ENCODE measurements at regions not wholly inside any gene's neighbourhood (a gene's known extent, or its start where the extent isn't known, plus 50 kb on each side); places are given as distances from the start of the nearest gene placed in this dataset.

- no peaks in the 10 kb centered on the region for H3K27me3 Mint-ChIP-seq
- no peaks in the 10 kb centered on the region for H3K4me1 Mint-ChIP-seq
- H3K36me3 Mint-ChIP-seq (ENCODE audit: low read depth) = no peaks in the 10 kb centered on the region
- no peaks in the 10 kb centered on the region for H3K9me3 ChIP-seq (ENCODE audit: control insufficient read depth, low read length, poor library complexity, severe bottlenecking)
- DNase-seq = no peak
- no peak overlapping the region for H3K27ac Mint-ChIP-seq
- ATAC-seq = no peak
- H3K4me3 Mint-ChIP-seq = no peak overlapping the region
These were observed 524.4 kb downstream of the NSUN3 start for GRCh38 chr3:94587291-94587690.

GRCh38 chr3:94593526-94594150 is 530.8 kb downstream of the NSUN3 start:
- Mint-ChIP-seq H3K27ac (no peak overlapping the region), H3K27me3 (no peaks in the 10 kb centered on the region), H3K36me3 (ENCODE audit: low read depth) (no peaks in the 10 kb centered on the region), H3K4me3 (no peak overlapping the region), H3K4me1 (no peaks in the 10 kb centered on the region)
- DNase-seq = no peak
- ATAC-seq = no peak
- H3K9me3 ChIP-seq (ENCODE audit: control insufficient read depth, low read length, poor library complexity, severe bottlenecking) = no peaks in the 10 kb centered on the region

DNA sequence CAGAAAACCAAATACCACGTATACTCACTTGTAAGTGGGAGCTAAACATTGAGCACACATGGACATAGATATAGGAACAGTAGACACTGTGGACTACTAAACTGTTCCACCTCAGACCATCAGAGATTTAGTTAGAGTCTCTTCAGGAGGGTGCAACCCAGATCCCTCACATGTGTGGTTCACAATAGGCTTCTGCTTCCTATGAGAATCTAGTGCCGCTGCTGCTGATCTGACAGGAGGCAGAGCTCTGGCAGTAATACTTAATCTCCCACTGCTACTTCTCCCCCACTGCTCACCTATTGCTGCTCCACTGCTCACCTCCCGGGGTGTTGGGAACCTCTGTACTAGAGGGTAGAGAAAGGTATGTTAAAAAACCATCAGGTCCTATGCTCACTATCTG is 533.3 kb downstream of the NSUN3 start:
- H3K27me3 Mint-ChIP-seq = no peaks in the 10 kb centered on the region
- ATAC-seq = no peak
- no peak overlapping the region for H3K4me3 Mint-ChIP-seq
- H3K9me3 ChIP-seq (ENCODE audit: control insufficient read depth, low read length, poor library complexity, severe bottlenecking) = no peaks in the 10 kb centered on the region
- no peak overlapping the region for H3K27ac Mint-ChIP-seq
- H3K36me3 Mint-ChIP-seq (ENCODE audit: low read depth) = no peaks in the 10 kb centered on the region
- no peak for DNase-seq
- H3K4me1 Mint-ChIP-seq = no peaks in the 10 kb centered on the region

GRCh38 chr3:94596887-94597566 is 534.2 kb downstream of the NSUN3 start:
- ATAC-seq = no peak
- DNase-seq = no peak
- H3K9me3 ChIP-seq (ENCODE audit: control insufficient read depth, low read length, poor library complexity, severe bottlenecking) = no peaks in the 10 kb centered on the region
- no peaks in the 10 kb centered on the region for H3K27me3 Mint-ChIP-seq
- H3K36me3 Mint-ChIP-seq (ENCODE audit: low read depth) = no peaks in the 10 kb centered on the region
- no peak overlapping the region for H3K4me3 Mint-ChIP-seq
- no peaks in the 10 kb centered on the region for H3K4me1 Mint-ChIP-seq
- no peak overlapping the region for H3K27ac Mint-ChIP-seq

DNA sequence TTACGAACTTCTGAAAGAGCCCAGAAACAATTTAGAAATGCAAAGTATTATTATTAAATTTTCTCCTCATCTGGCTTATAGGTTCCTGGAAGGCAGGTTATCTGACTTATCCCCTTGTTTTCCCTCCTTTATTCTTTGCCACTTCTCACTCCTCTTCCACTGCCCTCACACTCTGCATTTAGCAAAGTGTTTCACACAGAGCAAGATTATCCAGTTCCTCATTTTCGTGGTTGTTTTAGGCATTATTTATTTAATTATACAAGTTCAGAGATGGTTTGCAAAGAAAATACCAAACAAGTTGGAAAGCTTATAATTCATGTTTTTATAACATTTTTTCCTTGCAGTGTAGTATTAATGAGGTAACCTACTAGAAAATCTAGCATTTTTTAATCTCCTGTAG is 544.9 kb downstream of the NSUN3 start:
- H3K4me3 Mint-ChIP-seq = no peak overlapping the region
- ATAC-seq (no peak), DNase-seq (no peak)
- no peaks in the 10 kb centered on the region for H3K9me3 ChIP-seq (ENCODE audit: control insufficient read depth, low read length, poor library complexity, severe bottlenecking)
- no peaks in the 10 kb centered on the region for H3K36me3 Mint-ChIP-seq (ENCODE audit: low read depth)
- no peaks in the 10 kb centered on the region for H3K4me1 Mint-ChIP-seq
- no peak overlapping the region for H3K27ac Mint-ChIP-seq
- H3K27me3 Mint-ChIP-seq = no peaks in the 10 kb centered on the region

- no peak overlapping the region for H3K27ac Mint-ChIP-seq
- ATAC-seq = no peak
- H3K9me3 ChIP-seq (ENCODE audit: control insufficient read depth, low read length, poor library complexity, severe bottlenecking) = no peaks in the 10 kb centered on the region
These were observed 547.0 kb downstream of the NSUN3 start for GRCh38 chr3:94609908-94610307.

GRCh38 chr3:94611596-94611995 is 548.7 kb downstream of the NSUN3 start:
- H3K9me3 ChIP-seq (ENCODE audit: control insufficient read depth, low read length, poor library complexity, severe bottlenecking) = no peaks in the 10 kb centered on the region
- Mint-ChIP-seq H3K27ac (no peak overlapping the region), H3K36me3 (ENCODE audit: low read depth) (no peaks in the 10 kb centered on the region), H3K4me3 (no peak overlapping the region), H3K4me1 (no peaks in the 10 kb centered on the region), H3K27me3 (no peaks in the 10 kb centered on the region)
- DNase-seq = no peak
- ATAC-seq = no peak

More at GRCh38 chr3:94609908-94610307, 547.0 kb downstream of the NSUN3 start:
- H3K36me3 Mint-ChIP-seq (ENCODE audit: low read depth) = no peaks in the 10 kb centered on the region
- no peaks in the 10 kb centered on the region for H3K4me1 Mint-ChIP-seq
- no peaks in the 10 kb centered on the region for H3K27me3 Mint-ChIP-seq
- no peak overlapping the region for H3K4me3 Mint-ChIP-seq
- DNase-seq = no peak

DNA sequence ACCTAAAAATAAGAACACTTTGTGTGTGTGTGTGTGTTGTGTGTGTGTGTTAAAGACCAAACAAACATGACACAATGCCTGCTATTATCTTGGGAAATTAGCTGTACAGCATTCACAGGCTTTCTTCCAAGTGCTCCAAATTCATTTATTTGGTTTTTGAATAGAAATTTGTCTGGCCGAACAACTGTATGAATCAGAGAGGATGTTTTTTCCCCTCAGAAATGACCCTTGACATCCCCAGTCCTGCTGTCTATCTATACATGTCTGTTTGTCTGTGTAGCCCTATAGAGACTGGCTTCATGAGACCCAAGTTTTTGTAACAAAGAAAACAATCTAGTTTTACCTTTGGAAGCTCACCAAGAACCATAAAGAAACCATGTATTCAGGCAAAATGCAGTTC is 549.8 kb downstream of the NSUN3 start:
- Mint-ChIP-seq H3K4me3 (no peak overlapping the region), H3K4me1 (no peaks in the 10 kb centered on the region), H3K27ac (no peak overlapping the region), H3K27me3 (no peaks in the 10 kb centered on the region), H3K36me3 (ENCODE audit: low read depth) (no peaks in the 10 kb centered on the region)
- ATAC-seq = no peak
- H3K9me3 ChIP-seq (ENCODE audit: control insufficient read depth, low read length, poor library complexity, severe bottlenecking) = no peaks in the 10 kb centered on the region
- no peak for DNase-seq

DNA sequence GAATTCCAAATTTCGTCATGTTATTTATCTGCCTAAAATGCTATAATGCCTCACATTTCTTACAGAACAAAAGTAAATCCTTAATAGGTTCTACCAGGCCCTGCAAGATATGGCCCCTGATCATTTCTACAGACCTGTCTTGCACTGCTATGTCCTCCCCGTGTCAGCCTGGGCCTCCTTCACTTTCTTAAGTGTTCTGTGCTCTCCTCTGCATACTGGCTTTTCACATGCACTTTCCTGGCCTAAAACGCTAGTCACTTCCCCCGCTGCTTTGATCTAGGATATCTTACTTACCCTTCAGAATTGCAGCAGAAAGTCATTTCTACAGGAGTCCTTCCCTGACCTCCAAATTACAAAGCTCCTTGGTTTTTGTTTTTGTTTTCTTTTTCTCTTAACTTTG is 551.3 kb downstream of the NSUN3 start:
- DNase-seq (no peak), ATAC-seq (no peak)
- H3K27me3 Mint-ChIP-seq = no peaks in the 10 kb centered on the region
- no peaks in the 10 kb centered on the region for H3K4me1 Mint-ChIP-seq
- H3K36me3 Mint-ChIP-seq (ENCODE audit: low read depth) = no peaks in the 10 kb centered on the region
- H3K27ac Mint-ChIP-seq = no peak overlapping the region
- no peaks in the 10 kb centered on the region for H3K9me3 ChIP-seq (ENCODE audit: control insufficient read depth, low read length, poor library complexity, severe bottlenecking)
- no peak overlapping the region for H3K4me3 Mint-ChIP-seq

DNA sequence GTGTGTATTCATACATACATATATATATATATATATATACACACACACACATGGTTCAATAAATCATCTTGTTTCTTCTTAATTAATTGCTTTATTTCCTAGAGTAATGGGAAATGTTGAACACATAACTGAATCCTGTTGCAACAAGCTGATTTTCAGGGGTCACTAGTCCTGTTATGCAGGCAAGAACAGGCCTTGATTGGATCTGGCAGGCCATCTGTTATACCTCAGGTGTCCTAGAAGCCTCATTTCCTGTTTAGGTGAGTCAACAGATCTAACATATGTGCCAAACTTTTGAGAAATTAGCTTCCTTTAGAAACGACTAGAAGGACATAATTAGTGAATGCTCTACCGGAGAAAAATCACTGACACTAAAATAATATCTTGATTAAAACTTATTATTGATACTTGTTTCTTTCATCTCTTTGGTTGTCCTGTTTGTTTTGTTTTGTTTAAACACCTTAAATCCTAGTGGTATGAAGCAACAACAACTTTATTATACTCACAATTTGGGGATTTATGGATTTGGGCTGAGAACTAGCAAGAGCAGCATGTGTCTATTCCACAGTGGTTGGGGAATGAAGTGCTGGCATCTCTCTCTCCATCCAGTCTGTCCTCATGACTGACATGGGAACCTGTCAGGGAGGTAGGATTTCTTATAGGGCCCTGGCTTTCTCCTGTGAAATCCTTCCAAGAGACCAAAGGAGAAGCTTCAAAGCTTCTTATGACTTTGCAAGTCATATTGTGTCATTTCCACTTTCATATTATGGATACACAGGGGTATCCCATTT is 552.6 kb downstream of the NSUN3 start:
- DNase-seq = no peak
- ATAC-seq = no peak
- Mint-ChIP-seq H3K4me3 (no peak overlapping the region), H3K36me3 (ENCODE audit: low read depth) (no peaks in the 10 kb centered on the region), H3K27me3 (no peaks in the 10 kb centered on the region), H3K27ac (no peak overlapping the region), H3K4me1 (no peaks in the 10 kb centered on the region)
- H3K9me3 ChIP-seq (ENCODE audit: control insufficient read depth, low read length, poor library complexity, severe bottlenecking) = no peaks in the 10 kb centered on the region

- H3K9me3 ChIP-seq (ENCODE audit: control insufficient read depth, low read length, poor library complexity, severe bottlenecking) = no peaks in the 10 kb centered on the region
- H3K4me1 Mint-ChIP-seq = no peaks in the 10 kb centered on the region
- no peaks in the 10 kb centered on the region for H3K36me3 Mint-ChIP-seq (ENCODE audit: low read depth)
- ATAC-seq = no peak
- no peak overlapping the region for H3K4me3 Mint-ChIP-seq
- DNase-seq = no peak
- no peak overlapping the region for H3K27ac Mint-ChIP-seq
- H3K27me3 Mint-ChIP-seq = no peaks in the 10 kb centered on the region
These were observed 554.0 kb downstream of the NSUN3 start for GRCh38 chr3:94616833-94617232.

GRCh38 chr3:94617312-94617711 is 554.5 kb downstream of the NSUN3 start:
- Mint-ChIP-seq H3K4me1 (no peaks in the 10 kb centered on the region), H3K27me3 (no peaks in the 10 kb centered on the region), H3K4me3 (no peak overlapping the region), H3K27ac (no peak overlapping the region), H3K36me3 (ENCODE audit: low read depth) (no peaks in the 10 kb centered on the region)
- no peaks in the 10 kb centered on the region for H3K9me3 ChIP-seq (ENCODE audit: control insufficient read depth, low read length, poor library complexity, severe bottlenecking)
- no peak for ATAC-seq
- no peak for DNase-seq

DNA sequence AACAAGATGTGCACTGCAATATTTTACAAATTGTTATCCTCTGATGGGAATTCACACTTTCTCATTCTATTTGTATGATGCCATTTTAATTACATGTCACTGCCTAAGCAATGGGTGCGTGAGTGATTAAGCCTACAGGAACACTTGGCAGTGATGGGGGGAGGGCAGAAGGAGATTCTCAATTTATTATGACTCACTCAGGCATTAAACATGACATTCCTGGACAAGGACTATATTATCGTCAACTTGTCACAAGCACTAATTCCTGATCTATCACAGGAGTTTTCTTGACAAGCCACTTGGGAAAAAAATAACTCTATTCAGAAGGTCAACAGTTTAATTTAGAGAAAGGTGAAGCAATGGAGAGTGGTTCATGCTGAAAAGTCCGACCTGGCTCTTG is 556.8 kb downstream of the NSUN3 start:
- no peaks in the 10 kb centered on the region for H3K9me3 ChIP-seq (ENCODE audit: control insufficient read depth, low read length, poor library complexity, severe bottlenecking)
- no peaks in the 10 kb centered on the region for H3K27me3 Mint-ChIP-seq
- no peaks in the 10 kb centered on the region for H3K36me3 Mint-ChIP-seq (ENCODE audit: low read depth)
- ATAC-seq (no peak), DNase-seq (no peak)
- no peak overlapping the region for H3K27ac Mint-ChIP-seq
- H3K4me1 Mint-ChIP-seq = no peaks in the 10 kb centered on the region
- no peak overlapping the region for H3K4me3 Mint-ChIP-seq
